Islet of Langerhans (tissue), 1 donor: ENCODE measurements at regions not wholly inside any gene's neighbourhood (a gene's known extent, or its start where the extent isn't known, plus 50 kb on each side); places are given as distances from the start of the nearest gene placed in this dataset.
"Not testable (repeated sequence)": the region's sequence is repeated elsewhere in the genome, so short reads cannot be mapped to it uniquely, and the experiment has no call there.

Experiments
- FAIRE-seq: peaks from one replicate; lab custom pipeline; 2011; peaks lifted over from hg19 to GRCh38; lab: Jason Lieb, UNC

DNA sequence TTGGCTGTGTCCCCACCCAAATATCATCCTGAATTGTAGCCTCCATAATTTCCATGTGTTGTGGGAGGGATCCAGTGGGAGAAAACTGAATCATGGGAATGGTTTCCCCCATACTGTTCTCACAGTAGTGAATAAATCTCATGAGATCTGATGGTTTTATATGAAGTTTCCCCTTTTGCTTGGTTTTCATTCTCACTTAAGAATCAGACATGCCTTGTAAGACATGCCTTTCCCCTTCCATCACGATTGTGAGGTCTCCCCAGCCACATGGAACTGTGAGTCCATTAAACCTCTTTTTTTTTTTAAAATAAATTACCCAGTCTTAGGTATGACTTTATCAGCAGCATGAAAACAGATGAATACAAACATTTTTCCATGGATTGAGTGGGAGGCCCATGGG, 652.9 kb downstream of the ETNK1 start:
- no peak for FAIRE-seq

DNA sequence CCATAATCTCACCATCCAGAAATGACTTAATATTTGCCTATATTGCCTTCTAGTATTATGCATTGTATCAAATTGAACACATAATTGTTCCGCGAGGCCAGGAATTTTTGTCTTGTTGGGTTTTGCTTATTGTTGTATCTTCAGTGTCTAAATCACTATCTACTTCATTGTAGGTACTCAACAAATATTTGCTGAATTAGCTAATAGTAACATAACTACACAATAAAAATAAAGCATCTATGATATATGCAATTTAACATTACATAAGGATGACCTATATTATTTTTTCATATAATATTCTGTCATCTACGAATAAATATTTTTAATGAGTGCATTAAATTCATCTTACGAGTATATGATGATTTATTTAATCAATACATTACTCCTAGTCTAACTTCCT, 656.3 kb downstream of the ETNK1 start:
- FAIRE-seq = no peak

DNA sequence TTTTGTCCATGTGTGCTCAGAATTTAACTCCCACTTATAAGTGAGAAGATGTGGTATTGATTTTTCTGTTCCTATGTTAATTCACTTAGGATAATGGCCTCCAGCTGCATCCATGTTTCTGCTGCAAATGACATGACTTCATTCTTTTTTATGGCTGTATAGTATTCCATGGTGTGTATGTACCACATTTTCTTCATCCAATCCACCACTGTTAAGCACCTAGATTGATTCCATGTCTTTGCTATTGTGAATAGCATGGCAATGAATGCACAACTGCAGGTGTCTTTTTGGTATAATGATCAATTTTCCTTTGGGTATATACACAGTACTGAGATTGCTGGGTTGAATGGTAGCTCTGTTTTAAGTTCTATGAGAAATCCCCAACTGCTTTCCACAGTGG, 657.7 kb downstream of the ETNK1 start:
- FAIRE-seq = no peak

DNA sequence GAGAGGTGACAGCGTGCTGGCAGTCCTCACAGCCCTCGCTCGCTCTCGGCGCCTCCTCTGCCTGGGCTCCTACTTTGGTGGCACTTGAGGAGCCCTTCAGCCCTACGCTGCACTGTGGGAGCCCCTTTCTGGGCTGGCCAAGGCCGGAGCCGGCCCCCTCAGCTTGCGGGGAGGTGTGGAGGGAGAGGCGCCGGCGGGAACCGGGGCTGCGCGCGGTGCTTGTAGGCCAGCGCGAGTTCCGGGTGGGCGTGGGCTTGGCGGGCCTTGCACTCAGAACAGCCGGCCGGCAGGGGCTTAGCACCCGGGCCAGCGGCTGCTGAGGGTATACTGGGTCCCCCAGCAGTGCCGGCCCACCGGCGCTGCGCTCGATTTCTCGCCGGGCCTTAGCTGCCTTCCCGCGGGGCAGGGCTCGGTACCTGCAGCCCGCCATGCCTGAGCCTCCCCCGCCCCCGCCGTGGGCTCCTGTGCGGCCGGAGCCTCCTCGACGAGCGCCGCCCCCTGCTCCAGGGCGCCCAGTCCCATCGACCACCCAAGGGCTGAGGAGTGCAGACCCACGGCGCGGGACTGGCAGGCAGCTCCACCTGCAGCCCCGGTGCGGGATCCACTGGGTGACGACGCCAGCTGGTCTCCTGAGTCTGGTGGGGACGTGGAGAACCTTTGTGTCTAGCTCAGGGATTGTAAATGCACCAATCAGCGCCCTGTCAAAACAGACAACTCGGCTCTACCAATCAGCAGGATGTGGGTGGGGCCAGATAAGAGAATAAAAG, 661.0 kb downstream of the ETNK1 start:
- not testable (repeated sequence) for FAIRE-seq

DNA sequence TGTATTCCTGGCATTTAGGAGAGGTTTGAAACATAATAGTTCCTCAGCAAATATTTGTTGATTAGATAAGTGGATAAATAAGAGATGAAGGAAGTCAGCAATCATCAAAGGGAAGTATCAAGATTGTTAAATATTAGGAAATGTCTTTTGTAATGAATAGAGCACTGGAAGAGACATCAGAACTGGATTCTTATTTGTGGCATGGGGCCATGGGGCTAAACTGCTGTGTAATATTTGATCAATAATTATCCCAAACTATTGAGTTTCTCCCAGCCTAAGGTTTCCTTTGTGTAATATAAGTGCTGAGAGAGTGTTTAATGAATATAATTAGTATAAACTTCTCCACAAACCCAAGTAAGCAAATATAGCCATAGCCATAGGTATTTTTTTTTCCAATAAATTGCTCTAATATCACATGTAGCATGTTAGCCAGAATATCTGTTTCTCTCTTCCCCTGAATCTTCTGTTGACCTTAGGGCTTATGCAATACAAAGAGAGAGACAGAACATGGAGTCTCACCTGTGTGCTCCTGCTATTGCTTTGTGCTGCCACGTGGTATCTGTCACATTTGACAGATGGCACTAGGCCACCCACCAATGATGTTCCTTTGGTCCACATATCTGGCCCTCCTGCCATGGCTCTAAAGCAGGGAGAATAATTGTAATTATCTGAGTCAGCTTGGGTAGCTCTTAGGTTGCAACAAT, 658.7 kb downstream of the SOX5 start:
- no peak for FAIRE-seq

DNA sequence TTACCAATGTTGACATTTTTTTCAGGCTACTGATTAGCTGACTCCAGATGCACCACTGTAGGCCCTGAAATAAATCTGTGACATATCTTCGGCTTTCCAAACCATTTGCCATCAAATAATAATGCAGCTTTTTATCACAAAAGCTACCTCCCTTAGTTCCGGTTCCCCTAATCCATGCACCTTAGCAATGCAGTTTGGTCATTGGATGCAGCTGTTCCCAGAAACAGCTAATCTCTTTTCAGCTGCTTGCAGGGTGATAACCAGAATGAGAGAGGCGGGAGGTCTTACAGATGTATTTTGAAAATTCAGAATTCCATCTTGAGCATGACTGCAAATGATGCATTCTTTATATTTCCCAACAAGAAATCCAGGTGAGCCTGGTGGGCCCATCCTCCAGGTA, 646.2 kb downstream of the SOX5 start:
- FAIRE-seq = no peak

DNA sequence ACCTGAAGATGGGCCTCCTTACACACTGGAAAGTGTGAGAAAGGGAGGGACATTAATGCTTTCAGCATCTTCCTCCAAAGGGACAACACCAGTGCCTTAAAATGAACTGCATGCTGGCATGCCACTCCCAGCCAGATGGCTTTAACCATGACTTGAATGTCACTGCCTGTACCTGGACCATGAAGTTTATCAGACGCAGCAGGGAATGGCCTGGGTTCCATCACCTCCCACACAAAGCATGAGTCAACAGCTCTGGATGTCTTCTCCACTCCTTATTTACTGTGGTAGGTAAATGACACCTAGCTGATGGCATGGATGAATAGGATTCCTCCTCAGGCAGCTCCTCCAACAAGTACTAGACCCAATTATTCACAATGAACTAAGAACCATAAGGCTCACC, 645.6 kb downstream of the SOX5 start:
- no peak for FAIRE-seq

DNA sequence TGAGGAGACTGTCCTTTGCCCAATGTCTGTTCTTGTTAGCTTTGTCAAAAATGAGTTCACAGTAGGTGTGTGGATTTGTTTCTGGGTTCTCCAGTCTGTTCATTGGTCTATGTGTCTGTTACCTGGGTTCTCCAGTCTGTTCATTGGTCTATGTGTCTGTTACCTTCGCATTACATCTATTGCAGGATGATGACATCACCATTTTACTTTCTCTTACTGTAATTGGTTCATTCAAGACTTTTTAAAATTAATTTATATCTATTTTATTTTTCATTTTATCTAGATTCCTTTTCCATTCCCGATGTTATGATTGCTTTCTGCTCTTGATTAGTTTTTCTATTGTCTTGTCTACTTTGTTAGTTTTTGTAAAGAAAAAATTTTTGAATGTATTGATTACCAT, 615.5 kb downstream of the SOX5 start:
- no peak for FAIRE-seq

DNA sequence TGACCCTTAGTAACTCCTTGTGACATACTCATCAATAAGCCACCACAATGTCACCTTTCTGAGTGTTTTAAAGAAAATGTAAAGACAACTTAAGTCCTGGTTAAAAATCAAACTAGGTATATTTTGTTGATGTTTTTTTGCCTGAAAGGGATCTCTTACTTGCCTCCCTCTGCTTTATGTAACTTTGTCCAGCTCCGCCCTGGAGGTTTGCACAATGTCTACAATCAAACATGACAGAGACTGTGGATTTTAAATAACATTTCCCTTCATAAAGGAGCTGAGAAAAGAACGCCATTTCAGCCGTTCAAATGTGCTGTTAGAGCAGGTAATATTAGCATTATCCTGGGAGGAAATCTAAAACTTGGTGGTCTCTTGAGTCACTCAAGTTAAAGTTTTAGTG, 613.9 kb downstream of the SOX5 start:
- FAIRE-seq = no peak

DNA sequence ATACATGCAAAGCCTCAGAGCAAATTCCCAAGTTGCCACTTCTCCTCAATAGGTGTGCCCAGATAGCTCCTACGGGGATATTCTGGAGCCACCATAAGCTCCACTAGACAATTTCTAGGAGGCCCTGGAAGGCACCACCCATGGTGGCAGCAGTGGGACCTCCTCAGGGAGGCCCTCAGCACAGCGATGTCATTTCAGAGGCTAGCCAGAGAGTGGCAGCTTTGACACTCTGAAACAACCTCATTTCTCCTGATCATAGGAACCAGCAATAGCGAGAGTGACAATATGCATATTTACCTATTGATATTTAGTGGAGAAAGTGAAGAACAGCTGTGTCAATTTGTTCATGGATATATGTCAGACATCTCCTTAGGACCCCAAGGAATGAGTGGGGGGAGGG, 612.3 kb downstream of the SOX5 start:
- FAIRE-seq = no peak

DNA sequence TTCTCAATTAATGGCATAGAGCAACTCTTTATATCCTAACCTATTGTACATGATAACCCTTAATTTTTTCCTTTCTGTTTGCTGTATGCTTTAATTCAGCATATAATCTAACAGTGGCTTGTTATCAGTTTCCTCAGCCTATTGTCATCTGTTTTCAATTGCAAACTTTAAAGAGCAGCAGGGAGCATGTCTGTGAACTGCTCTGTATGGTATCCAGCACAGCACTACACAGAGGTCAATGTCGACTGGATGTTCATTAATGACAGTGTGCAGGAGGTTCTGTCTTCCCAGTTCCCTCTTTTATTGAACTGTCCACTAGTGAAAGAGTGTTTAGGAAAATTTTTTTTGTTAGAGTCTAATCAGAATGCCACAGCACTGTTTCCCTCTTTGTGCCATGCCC, 609.1 kb downstream of the SOX5 start:
- FAIRE-seq = no peak

DNA sequence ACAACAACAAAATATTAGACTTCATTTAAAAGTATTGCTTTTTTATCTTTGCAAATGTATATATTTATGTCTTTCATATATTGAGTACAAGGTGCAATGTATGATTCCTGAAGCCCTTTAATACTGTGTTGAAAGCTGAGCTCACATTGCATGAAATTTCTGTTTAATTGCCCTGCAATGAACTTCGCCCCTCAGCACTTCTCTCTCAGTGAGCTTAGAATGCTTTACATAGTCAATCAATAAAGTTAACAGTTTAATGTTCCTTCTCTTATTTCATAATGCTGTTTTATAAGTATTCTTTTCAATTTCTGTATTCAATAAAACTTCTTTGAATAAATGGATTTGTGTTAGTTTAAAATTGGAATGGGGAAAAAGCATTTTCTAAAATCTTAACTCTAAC, 607.1 kb downstream of the SOX5 start:
- no peak for FAIRE-seq

DNA sequence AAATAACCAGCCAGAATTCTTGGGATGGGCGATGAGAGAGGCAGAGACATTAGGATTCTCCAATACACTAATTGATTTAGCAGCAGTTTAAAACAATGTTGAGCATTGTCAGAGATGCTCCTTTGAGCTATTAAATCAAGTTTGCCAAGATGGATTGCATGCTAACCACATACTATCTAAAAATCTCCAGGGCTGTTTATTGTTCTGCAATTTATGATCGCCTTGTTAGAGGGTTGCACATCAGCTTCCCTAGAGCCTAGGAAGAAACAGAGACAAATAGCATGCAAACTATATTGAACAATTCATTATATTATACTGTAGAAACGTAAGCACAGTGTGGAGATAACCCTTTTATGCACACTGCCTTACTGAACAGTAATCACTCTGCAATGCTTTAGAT, 599.9 kb downstream of the SOX5 start:
- FAIRE-seq = no peak

DNA sequence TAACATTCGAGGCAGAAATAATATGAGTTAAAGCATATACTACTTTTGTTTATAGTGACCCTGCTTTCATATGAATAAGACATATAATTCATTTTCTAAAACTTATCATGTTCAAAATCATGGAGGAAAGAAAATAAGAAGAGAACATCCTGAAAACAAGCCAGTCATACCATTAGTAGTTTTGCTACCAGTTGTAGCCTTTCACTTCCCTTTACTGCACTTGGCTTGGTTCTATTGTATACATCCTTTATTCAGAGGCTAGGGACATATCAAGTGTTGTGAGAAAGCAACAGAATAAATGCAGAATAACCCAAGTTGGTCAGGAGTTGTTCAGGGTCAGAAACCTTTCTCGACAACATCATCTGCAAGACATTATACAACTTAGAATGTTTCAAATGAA, 598.7 kb downstream of the SOX5 start:
- FAIRE-seq = no peak

DNA sequence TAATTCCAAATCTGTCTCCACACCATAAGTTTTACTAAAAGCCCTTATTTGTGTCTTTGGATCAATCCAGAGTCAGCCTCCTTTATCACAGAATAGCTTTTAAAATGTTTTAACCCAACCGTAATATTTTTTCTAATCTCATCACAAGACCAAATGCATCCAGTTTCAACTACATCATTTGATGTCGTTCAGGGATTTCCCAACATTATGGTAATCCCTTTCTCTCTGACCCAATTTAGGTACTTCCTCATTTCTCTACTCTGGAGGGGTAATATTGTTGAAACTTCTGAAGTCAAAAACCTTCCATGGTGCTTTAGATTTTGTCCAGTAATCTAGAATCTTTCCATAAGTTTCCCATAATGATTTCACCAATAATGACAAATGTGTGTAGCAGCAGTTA, 596.8 kb downstream of the SOX5 start:
- no peak for FAIRE-seq

DNA sequence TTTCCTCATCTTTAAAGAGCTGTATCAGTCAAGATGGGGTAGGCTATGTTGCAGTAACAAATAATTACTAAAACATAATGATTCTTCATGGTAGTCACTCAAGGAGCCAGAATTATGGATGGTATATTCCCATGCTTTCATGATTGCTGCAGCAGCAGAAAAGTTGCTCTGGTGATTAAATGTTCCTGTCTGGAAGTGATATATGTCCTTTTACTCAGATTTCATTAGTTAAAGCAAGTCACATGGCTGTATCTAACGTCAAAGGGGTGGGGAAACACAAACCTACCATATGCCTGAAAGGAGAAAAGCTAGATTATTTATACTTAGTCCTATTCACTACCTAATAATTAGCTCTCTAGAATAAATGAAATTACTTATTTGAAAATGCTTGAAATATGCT, 594.7 kb downstream of the SOX5 start:
- FAIRE-seq = no peak

DNA sequence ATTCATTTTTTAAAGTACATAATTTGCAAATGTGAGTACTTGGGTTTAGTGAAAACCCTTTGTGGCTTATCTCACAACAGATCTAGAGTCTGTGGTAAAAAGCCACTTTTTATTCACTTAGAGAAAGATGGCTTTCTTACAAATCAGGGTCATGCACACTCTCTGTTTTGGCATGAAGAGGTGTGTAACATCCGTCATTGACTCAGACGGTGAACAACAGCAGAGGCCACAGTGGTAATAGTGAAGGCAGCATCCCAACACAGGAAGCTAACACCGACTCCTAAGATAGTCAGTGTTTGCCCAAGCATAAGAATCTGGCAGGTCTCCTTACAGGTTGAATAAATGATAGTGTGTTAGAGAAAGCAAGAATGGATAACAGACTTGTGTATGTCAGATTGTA, 593.0 kb downstream of the SOX5 start:
- no peak for FAIRE-seq

DNA sequence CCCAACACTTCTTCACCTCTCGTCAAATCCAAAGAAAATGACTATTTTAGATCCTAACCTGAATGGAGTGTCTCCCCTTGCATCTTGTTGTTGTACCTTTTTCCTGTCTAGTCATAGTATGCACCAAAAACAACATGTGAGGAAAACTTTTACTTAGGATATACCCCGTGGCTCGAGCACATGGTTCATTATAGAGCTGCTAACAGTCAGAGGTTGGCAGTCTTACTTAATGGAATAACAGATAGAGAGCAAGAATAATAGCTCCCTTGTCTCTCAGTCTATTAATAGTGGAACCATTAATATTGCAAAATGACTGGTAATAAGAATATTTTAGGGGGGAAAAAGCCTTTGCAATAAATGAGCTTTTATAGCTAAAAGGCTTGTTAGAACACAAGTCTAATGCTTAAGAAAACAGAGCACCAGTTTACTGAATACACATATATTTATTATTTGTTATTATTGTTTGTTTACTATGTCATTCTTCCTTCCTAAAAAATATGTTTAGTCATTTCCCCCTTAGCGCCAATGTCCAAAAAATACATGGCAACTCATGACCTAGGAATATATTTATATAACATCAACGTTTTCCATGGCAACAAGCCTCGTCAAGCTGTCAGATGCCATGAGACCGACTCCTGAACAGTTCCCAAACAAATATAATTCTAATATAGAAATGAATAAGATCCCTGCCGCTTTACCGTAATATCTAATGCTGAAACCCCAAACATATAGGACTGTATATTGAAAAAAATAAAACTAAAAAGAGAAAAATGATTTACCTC, 592.4 kb downstream of the SOX5 start:
- no peak for FAIRE-seq

DNA sequence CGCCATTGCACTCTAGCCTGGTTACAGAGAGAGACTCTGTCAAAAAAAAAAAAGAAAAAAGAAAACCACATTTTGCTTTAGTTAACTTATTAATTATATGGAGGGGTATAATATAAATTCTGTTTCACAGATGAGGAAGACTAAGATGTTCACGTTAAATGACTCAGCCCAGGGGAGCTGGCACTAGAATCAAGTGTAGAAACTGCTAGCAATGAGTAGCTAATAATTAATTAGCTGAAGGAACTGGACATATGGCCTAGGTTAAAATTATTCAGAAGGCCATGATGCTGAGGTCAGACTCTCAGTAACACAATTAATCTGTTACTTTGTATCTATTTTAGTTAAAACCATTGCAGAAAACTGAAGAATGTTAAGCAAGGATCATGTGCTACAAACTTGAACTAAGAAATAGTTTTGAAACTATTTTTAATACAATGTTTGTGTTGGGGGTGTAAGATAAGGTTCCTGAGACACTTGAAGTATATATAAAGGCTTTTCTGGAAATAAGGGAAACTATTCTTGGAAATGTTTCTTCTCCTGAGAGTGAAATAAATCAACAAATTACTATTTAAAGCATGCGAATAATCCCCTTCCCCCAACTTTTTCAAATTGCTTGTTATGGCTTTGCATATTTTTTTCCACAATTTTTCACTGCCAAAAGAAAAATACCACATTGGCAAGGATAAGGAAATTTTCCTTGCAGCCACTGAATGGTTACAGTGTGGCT, 589.3 kb downstream of the SOX5 start:
- no peak for FAIRE-seq

DNA sequence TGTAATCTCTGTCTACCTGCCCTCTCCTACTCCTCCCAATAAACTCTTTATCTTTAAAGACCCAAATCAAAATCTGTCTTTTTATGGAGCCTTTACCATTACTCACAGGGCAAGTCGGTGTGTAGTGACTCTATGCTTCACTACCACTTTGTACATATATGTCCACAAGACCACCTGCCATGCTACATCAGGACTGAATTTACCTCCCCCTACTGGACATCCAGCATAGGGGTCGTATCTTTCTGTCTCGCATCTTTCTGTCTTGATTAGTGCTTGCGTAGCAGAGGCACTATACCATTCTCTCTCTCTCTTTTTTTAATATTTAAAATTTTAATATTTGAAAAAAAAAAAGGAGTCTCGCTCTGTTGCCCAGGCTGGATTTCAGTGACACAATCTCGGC, 587.5 kb downstream of the SOX5 start:
- FAIRE-seq = no peak

DNA sequence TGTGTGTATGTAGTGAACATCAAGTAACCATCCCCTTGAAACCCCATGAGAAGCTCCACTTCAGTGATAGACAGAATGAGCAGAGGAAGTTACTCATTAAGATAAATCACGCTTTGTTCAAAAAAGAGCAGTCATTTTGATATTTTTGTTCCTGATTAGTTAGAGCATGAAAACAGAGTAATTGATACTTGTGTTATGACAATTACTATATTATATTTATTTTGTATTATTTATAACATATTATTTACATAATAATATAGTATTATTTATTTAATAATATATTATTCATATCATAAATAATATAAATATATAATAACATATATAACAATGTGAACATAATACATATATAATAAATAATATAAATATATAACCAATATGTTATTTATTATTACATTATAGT, 580.9 kb downstream of the SOX5 start:
- no peak for FAIRE-seq

DNA sequence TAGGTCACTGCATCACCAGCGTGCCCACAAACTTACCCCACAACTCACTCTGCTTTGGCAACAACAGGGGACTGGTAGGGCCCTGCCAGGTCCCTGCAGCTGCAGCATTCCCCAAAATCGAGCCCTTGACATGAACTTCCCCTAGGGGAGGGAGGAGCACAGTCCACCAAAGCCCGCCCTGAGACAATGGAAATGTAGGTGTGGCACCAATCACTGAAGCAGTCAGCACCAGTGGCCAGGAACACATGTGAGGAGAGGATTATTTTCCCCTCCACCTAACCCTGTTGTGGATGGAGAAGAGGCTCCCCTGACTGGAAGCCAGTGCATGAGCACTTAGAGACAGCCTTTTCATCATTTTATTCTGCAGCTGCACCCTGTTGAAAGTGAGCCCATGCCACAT, 573.8 kb downstream of the SOX5 start:
- FAIRE-seq = no peak

DNA sequence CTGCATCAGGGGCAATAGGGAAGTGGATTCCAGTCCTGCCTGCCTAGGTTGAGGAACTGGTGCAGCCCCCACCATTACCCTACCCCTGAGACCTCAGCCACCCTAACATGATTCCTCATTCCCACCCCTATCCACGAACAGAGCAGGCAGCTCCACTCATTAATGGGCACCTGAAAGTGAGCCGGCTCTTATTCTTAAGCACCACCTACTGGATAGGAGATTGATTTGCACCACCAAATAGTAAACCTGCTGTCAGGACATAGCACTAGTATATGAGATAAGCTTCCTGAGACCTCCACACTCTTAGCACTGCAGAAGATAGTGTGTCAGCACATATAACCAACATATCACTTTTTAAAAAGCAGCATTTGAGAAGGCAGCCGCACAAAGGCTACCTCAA, 573.2 kb downstream of the SOX5 start:
- FAIRE-seq = no peak
